H9 (cell line): ENCODE measurements at regions not wholly inside any gene's neighbourhood (a gene's known extent, or its start where the extent isn't known, plus 50 kb on each side); places are given as distances from the start of the nearest gene placed in this dataset.

Experiments
- DNase-seq: peaks from one replicate; pipeline ENCODE4 v3.0.0-alpha.2; 2017
- H2AFZ ChIP-seq: one replicate; pipeline ENCODE4 v1.6.1; 2013; ENCODE audit warnings: mild to moderate bottlenecking, low read length, control low read depth, moderate library complexity
- H2AK5ac ChIP-seq: 2 replicates; pipeline ENCODE4 v1.6.1; 2013; ENCODE audit warnings: low read length, control low read depth, mixed read lengths; ENCODE audit not compliant: insufficient read length
- H2BK120ac ChIP-seq: one replicate; pipeline ENCODE4 v1.6.1; 2013; ENCODE audit warnings: low read depth, mild to moderate bottlenecking, low read length, control low read depth, inconsistent platforms; ENCODE audit not compliant: poor library complexity, severe bottlenecking
- H2BK12ac ChIP-seq: 2 replicates; pipeline ENCODE4 v1.6.1; 2013; ENCODE audit warnings: low read length, control low read depth, mixed read lengths, low read depth; ENCODE audit not compliant: insufficient read length
- H2BK15ac ChIP-seq: 2 replicates; pipeline ENCODE4 v1.6.1; 2013; ENCODE audit warnings: low read depth, low read length, control low read depth
- H2BK20ac ChIP-seq: one replicate; pipeline ENCODE4 v1.6.1; 2013; ENCODE audit warnings: low read depth, mild to moderate bottlenecking, low read length, control low read depth, inconsistent platforms; ENCODE audit not compliant: poor library complexity, severe bottlenecking
- H2BK5ac ChIP-seq: 2 replicates; pipeline ENCODE4 v1.6.1; 2013; ENCODE audit warnings: low read length, control low read depth, mixed read lengths; ENCODE audit not compliant: insufficient read length
- H3K14ac ChIP-seq: 2 replicates; pipeline ENCODE4 v1.6.1; 2013; ENCODE audit warnings: low read length, control low read depth; ENCODE audit not compliant: insufficient read depth
- H3K18ac ChIP-seq: 2 replicates; pipeline ENCODE4 v1.6.1; 2013; ENCODE audit warnings: low read depth, mild to moderate bottlenecking, mixed read lengths, low read length, control low read depth; ENCODE audit not compliant: insufficient read length
- H3K23ac ChIP-seq: 2 replicates; pipeline ENCODE4 v1.6.1; 2013; ENCODE audit warnings: low read length, control low read depth, mixed read lengths, low read depth; ENCODE audit not compliant: insufficient read length
- H3K23me2 ChIP-seq: 2 replicates; pipeline ENCODE4 v1.6.1; 2013; ENCODE audit warnings: low read depth, mild to moderate bottlenecking, mixed read lengths, low read length, control low read depth; ENCODE audit not compliant: insufficient read length, poor library complexity, severe bottlenecking
- H3K27ac ChIP-seq: 2 replicates; pipeline ENCODE4 v1.5.1; 2013; ENCODE audit warnings: low read length, control low read depth, mixed read lengths, low read depth; ENCODE audit not compliant: insufficient read length
- H3K27me3 ChIP-seq: 2 replicates; pipeline ENCODE4 v1.6.1; 2013; ENCODE audit warnings: low read length, control low read depth, inconsistent platforms; ENCODE audit not compliant: insufficient read depth
- H3K4ac ChIP-seq: 2 replicates; pipeline ENCODE4 v1.6.1; 2013; ENCODE audit warnings: low read depth, mild to moderate bottlenecking, control low read depth, inconsistent platforms, low read length, moderate library complexity
- H3K4me1 ChIP-seq: 2 replicates; pipeline ENCODE4 v1.6.1; 2013; ENCODE audit warnings: low read length, control low read depth, inconsistent platforms; ENCODE audit not compliant: insufficient read depth
- H3K4me2 ChIP-seq: 2 replicates; pipeline ENCODE4 v1.6.1; 2013; ENCODE audit warnings: low read length, control low read depth, mixed read lengths; ENCODE audit not compliant: insufficient read length, insufficient read depth
- H3K56ac ChIP-seq: 2 replicates; pipeline ENCODE4 v1.6.1; 2013; ENCODE audit warnings: low read depth, mild to moderate bottlenecking, mixed read lengths, low read length, control low read depth; ENCODE audit not compliant: insufficient read length
- H3K79me1 ChIP-seq: 2 replicates; pipeline ENCODE4 v1.6.1; 2013; ENCODE audit warnings: low read depth, mild to moderate bottlenecking, moderate library complexity, low read length, control low read depth, inconsistent platforms; ENCODE audit not compliant: insufficient read depth, poor library complexity, severe bottlenecking
- H3K79me2 ChIP-seq: 2 replicates; pipeline ENCODE4 v1.6.1; 2013; ENCODE audit warnings: low read length, control low read depth, inconsistent platforms; ENCODE audit not compliant: insufficient read depth
- H3K9ac ChIP-seq: 2 replicates; pipeline ENCODE4 v1.6.1; 2013; ENCODE audit warnings: low read length, control low read depth, mixed read lengths; ENCODE audit not compliant: insufficient read length; ENCODE audit errors: extremely low read depth
- H3K9me3 ChIP-seq: one replicate; pipeline ENCODE4 v1.6.1; 2013; ENCODE audit warnings: low read depth, low read length, inconsistent platforms; ENCODE audit not compliant: control insufficient read depth
- H3T11ph ChIP-seq: one replicate; pipeline ENCODE4 v1.6.1; 2013; ENCODE audit warnings: mild to moderate bottlenecking, low read length, control low read depth, inconsistent platforms
- H4K20me1 ChIP-seq: one replicate; pipeline ENCODE4 v1.6.1; 2013; ENCODE audit not compliant: control insufficient read depth, insufficient read length, insufficient read depth
- H4K5ac ChIP-seq: 2 replicates; pipeline ENCODE4 v1.6.1; 2013; ENCODE audit warnings: low read depth, mild to moderate bottlenecking, mixed read lengths, low read length, control low read depth; ENCODE audit not compliant: insufficient read length
- H4K8ac ChIP-seq: replicated peaks from 2 replicates; pipeline ENCODE4 v1.6.1; 2013; ENCODE audit warnings: low read length, control low read depth, mixed read lengths, low read depth; ENCODE audit not compliant: insufficient read length
- H4K91ac ChIP-seq: 2 replicates; pipeline ENCODE4 v1.6.1; 2013; ENCODE audit warnings: low read depth, mild to moderate bottlenecking, moderate library complexity, mixed read lengths, low read length, control low read depth; ENCODE audit not compliant: insufficient read length
- H3K27ac Mint-ChIP-seq, 3 experiments: 2 replicates in 2 of 3; 3 replicates in 1 of 3; pipeline ENCODE4 v1.8.0; 2020 to 2021; ENCODE audit warnings: mixed read lengths in 3 of 3, mild to moderate bottlenecking in 1 of 3, moderate library complexity in 1 of 3
- H3K27me3 Mint-ChIP-seq: 2 replicates; pipeline ENCODE4 v1.8.0; 2021; ENCODE audit warnings: low read depth, mild to moderate bottlenecking, moderate library complexity, mixed read lengths
- H3K36me3 Mint-ChIP-seq, 3 experiments: 2 replicates in 2 of 3; 3 replicates in 1 of 3; pipeline ENCODE4 v1.8.0; 2020 to 2021; ENCODE audit warnings: low read depth in 3 of 3, mixed read lengths in 3 of 3; ENCODE audit not compliant: insufficient read depth in 1 of 3
- H3K4me1 Mint-ChIP-seq, 2 experiments: 2 replicates each; pipeline ENCODE4 v1.8.0; 2020; ENCODE audit warnings: mixed read lengths in 2 of 2
- H3K4me3 Mint-ChIP-seq, 2 experiments: 2 replicates in 1 of 2; 3 replicates in 1 of 2; pipeline ENCODE4 v1.8.0; 2020 to 2021; ENCODE audit warnings: mild to moderate bottlenecking in 2 of 2, mixed read lengths in 2 of 2, moderate library complexity in 1 of 2
- H3K9me3 Mint-ChIP-seq, 2 experiments: 2 replicates in 1 of 2; 3 replicates in 1 of 2; pipeline ENCODE4 v1.8.0; 2020; ENCODE audit warnings: mild to moderate bottlenecking in 2 of 2, mixed read lengths in 2 of 2, moderate library complexity in 1 of 2
- CTCF ChIP-seq: fragments of 200-600 bp; sonication (generic); conservative IDR thresholded peaks from 3 replicates; pipeline ENCODE4 v1.8.0; 2021; ENCODE audit warnings: antibody characterized with exemption, mild to moderate bottlenecking

DNA sequence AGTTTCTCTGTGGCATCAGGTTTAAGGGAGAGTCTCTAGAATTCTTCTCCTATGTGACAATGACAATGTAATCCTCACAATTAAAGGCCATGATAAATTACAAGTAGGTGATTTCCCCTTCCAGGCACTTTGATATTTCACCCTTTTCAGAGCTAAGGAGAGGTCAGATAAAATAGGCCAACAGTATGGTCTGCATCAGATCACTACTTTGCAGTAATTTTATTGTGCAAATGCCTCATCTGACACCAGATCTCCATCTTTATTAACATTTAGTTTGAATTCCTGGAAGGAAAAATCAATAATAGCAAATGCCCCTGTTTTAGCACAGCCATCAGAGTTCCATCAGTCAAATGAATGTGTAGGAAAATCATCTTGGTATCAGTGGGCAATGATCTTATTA is 72.8 kb upstream of the RAB27B start:
- no peak for TF ChIP-seq CTCF
- H3K27ac Mint-ChIP-seq, result no peak overlapping the region
- no peaks in the 10 kb centered on the region for H3K79me1 ChIP-seq
- no peak overlapping the region for H3K9ac ChIP-seq
- H3K4me1 Mint-ChIP-seq, result peaks cover 0 to 4% of the 10 kb centered on the region in 2 experiments; a peak in 2 of 4 replicates
- no peaks in the 10 kb centered on the region for H3K4me1 ChIP-seq
- peaks cover 0 to 4% of the 10 kb centered on the region in 2 experiments; a peak in 3 of 5 replicates for H3K9me3 Mint-ChIP-seq
- no peak overlapping the region for H3K4me2 ChIP-seq
- no peaks in the 10 kb centered on the region for H4K20me1 ChIP-seq
- H4K5ac ChIP-seq, result no peak overlapping the region
- no peak overlapping the region for H2BK12ac ChIP-seq
- H3K4ac ChIP-seq, result no peak overlapping the region
- no peak overlapping the region for H2BK15ac ChIP-seq
- H3K27me3 Mint-ChIP-seq, result no peaks in the 10 kb centered on the region
- H2BK20ac ChIP-seq, result no peak overlapping the region
- no peak for DNase-seq
- H2BK120ac ChIP-seq, result no peak overlapping the region
- no peak overlapping the region for H3K56ac ChIP-seq
- no peaks in the 10 kb centered on the region for H3K9me3 ChIP-seq
- H4K8ac ChIP-seq, result no peak overlapping the region
- no peaks in the 10 kb centered on the region for H3K27me3 ChIP-seq
- H4K91ac ChIP-seq, result no peak overlapping the region
- no peaks in the 10 kb centered on the region for H3K23me2 ChIP-seq
- no peak overlapping the region for H3K23ac ChIP-seq
- no peak overlapping the region for H3K4me3 Mint-ChIP-seq
- no peak overlapping the region for H3K27ac ChIP-seq
- no peak overlapping the region for H2AK5ac ChIP-seq
- H3K14ac ChIP-seq, result no peak overlapping the region
- H2BK5ac ChIP-seq, result no peak overlapping the region
- H3K79me2 ChIP-seq, result no peaks in the 10 kb centered on the region
- H2AFZ ChIP-seq, result no peak overlapping the region
- H3K18ac ChIP-seq, result no peak overlapping the region
- no peak overlapping the region for H3T11ph ChIP-seq
- peaks cover 0 to 10% (median 1%) of the 10 kb centered on the region in 3 experiments; a peak in 3 of 7 replicates for H3K36me3 Mint-ChIP-seq
